Ascending aorta (tissue), 2 donors: ENCODE measurements at regions not wholly inside any gene's neighbourhood (a gene's known extent, or its start where the extent isn't known, plus 50 kb on each side); places are given as distances from the start of the nearest gene placed in this dataset.

Experiments
- DNase-seq, 2 donors: peaks; one replicate each; pipeline ENCODE4 v3.0.0-alpha.2; 2019; ENCODE audit warnings: low spot score in 2 of 2
- H3K27ac ChIP-seq, 2 donors: fragments of 200-600 bp; sonication (generic); one replicate each; pipeline ENCODE4 v1.5.1; 2016 to 2017; ENCODE audit warnings: mild to moderate bottlenecking in 1 of 2
- H3K27me3 ChIP-seq: fragments of 200-600 bp; sonication (generic); one replicate; pipeline ENCODE4 v1.5.1; 2017
- H3K36me3 ChIP-seq, 2 donors: fragments of 200-600 bp; sonication (generic); one replicate each; pipeline ENCODE4 v1.5.1; 2016
- H3K4me1 ChIP-seq, 2 donors: fragments of 200-600 bp; sonication (generic); one replicate each; pipeline ENCODE4 v1.5.1; 2016 to 2017; ENCODE audit warnings: mild to moderate bottlenecking in 1 of 2
- H3K4me3 ChIP-seq, 2 donors: fragments of 200-600 bp; sonication (generic); one replicate each; pipeline ENCODE4 v1.5.1; 2016 to 2017; ENCODE audit warnings: mild to moderate bottlenecking in 1 of 2
- H3K9me3 ChIP-seq, 2 donors: fragments of 200-600 bp; sonication (generic); one replicate each; pipeline ENCODE4 v1.5.1; 2016
- intact Hi-C: fragments of 100-400 bp; cut with DNase I; formaldehyde crosslinking; loops from one replicate; pipeline ENCODE4 v1.15.1; 2023
- TF ChIP-seq, protein P1 (sequence below), 3 experiments: fragments of 200-600 bp in 2 of 3; fragments of 450-650 bp in 1 of 3; sonication (generic) in 2 of 3; IDR thresholded peaks; one replicate each; pipeline ENCODE4 v1.5.1; 2016 to 2019; ENCODE audit warnings: antibody characterized with exemption in 3 of 3, mild to moderate bottlenecking in 1 of 3, moderate library complexity in 1 of 3

DNA sequence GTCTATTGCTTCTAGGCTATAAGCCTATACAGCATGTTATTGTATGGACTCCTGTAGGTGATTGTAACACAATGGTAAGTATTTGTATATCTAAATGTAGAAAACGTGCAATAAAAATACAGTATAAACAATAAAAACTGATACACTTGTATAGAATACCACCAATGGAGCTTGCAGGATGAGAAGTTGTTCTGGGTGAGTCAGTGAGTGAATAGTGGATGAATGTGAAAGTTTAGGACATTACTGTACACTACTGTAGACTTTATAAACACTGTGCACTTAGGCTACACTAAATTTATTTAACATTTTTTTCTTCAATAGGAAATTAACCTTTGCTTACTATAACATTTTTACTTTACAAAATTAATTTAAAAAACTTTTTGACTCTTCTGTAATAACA is 679.2 kb upstream of the ZNF804A start:
- no peaks in the 10 kb centered on the region for H3K27me3 ChIP-seq
- intact Hi-C loops = no loop called here
- H3K27ac ChIP-seq = no peak overlapping the region
- TF ChIP-seq, protein P1, sequence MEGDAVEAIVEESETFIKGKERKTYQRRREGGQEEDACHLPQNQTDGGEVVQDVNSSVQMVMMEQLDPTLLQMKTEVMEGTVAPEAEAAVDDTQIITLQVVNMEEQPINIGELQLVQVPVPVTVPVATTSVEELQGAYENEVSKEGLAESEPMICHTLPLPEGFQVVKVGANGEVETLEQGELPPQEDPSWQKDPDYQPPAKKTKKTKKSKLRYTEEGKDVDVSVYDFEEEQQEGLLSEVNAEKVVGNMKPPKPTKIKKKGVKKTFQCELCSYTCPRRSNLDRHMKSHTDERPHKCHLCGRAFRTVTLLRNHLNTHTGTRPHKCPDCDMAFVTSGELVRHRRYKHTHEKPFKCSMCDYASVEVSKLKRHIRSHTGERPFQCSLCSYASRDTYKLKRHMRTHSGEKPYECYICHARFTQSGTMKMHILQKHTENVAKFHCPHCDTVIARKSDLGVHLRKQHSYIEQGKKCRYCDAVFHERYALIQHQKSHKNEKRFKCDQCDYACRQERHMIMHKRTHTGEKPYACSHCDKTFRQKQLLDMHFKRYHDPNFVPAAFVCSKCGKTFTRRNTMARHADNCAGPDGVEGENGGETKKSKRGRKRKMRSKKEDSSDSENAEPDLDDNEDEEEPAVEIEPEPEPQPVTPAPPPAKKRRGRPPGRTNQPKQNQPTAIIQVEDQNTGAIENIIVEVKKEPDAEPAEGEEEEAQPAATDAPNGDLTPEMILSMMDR (IDR thresholded peaks at IDR 0.05) = no peak
- no peak for DNase-seq
- H3K36me3 ChIP-seq = no peaks in the 10 kb centered on the region
- no peaks in the 10 kb centered on the region for H3K4me1 ChIP-seq
- no peaks in the 10 kb centered on the region for H3K9me3 ChIP-seq
- H3K4me3 ChIP-seq = no peak overlapping the region

DNA sequence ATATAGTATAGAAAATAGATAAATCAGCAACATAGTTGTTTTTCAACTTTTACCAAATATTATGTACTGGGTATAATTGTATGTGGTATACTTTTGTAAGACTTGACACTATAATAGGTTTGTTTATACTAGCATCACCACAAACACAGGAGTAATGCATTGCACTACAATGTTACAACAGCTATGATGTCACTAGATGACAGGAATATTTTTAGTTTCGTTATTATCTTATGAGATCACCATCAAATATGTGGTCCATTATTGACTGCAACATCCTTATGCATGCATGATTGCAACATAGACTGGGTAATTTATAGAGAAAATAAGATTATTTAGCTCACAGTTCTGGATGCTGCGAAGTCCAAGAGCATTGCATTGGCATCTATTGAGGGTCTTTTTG is 678.4 kb upstream of the ZNF804A start:
- TF ChIP-seq, protein P1 (IDR thresholded peaks at IDR 0.05) = no peak
- intact Hi-C loops = no loop called here
- no peak for DNase-seq

DNA sequence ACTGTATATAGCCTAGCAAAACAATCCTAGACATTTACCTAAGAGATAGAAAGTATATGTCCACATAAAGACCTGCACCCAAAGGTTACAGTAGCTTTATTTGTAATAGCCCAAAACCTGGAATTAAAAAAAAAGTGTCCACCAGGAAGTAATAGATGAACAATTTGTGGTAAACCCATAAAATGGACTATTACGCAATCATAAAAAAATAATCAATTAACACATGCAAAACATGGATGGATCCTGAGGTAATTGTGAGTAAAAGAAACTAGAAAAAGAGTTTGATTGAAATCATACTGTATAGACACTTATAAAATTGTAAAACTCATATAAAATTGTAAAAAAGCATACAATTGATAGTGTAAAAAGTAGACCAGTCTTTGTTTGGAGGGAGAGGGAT is 673.0 kb upstream of the ZNF804A start:
- intact Hi-C loops = no loop called here
- Histone ChIP-seq H3K4me3 (no peak overlapping the region), H3K27me3 (no peaks in the 10 kb centered on the region), H3K4me1 (no peaks in the 10 kb centered on the region), H3K36me3 (no peaks in the 10 kb centered on the region), H3K27ac (no peak overlapping the region), H3K9me3 (no peaks in the 10 kb centered on the region)
- DNase-seq = no peak
- TF ChIP-seq, protein P1 (IDR thresholded peaks at IDR 0.05) = no peak

More for the DNA sequence above, 678.4 kb upstream of the ZNF804A start:
- Histone ChIP-seq H3K36me3 (no peaks in the 10 kb centered on the region), H3K27me3 (no peaks in the 10 kb centered on the region), H3K4me3 (no peak overlapping the region), H3K4me1 (no peaks in the 10 kb centered on the region), H3K27ac (no peak overlapping the region), H3K9me3 (no peaks in the 10 kb centered on the region)

DNA sequence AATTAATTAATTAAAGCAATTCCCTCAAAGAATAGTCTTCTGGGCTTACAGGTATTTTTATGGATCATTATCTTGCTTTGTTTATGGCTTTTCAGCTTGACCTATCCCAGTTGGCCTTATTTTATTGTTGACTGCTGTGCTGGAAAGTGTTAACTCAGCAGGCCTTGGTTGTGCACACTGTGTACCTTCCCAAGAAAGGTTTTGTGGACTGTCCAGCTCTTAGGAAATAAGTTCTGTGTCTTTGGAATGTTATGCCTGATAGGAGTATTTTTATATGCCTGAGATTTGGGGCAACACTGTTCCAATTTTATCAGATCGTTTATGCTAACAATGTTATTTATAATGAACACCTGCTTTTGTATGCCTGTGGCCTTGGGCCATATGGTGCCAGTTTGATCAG is 671.9 kb upstream of the ZNF804A start:
- TF ChIP-seq, protein P1 (IDR thresholded peaks at IDR 0.05) = no peak
- Histone ChIP-seq H3K9me3 (no peaks in the 10 kb centered on the region), H3K36me3 (no peaks in the 10 kb centered on the region), H3K4me1 (no peaks in the 10 kb centered on the region), H3K27ac (no peak overlapping the region), H3K4me3 (no peak overlapping the region), H3K27me3 (no peaks in the 10 kb centered on the region)
- intact Hi-C loops = no loop called here
- no peak for DNase-seq

DNA sequence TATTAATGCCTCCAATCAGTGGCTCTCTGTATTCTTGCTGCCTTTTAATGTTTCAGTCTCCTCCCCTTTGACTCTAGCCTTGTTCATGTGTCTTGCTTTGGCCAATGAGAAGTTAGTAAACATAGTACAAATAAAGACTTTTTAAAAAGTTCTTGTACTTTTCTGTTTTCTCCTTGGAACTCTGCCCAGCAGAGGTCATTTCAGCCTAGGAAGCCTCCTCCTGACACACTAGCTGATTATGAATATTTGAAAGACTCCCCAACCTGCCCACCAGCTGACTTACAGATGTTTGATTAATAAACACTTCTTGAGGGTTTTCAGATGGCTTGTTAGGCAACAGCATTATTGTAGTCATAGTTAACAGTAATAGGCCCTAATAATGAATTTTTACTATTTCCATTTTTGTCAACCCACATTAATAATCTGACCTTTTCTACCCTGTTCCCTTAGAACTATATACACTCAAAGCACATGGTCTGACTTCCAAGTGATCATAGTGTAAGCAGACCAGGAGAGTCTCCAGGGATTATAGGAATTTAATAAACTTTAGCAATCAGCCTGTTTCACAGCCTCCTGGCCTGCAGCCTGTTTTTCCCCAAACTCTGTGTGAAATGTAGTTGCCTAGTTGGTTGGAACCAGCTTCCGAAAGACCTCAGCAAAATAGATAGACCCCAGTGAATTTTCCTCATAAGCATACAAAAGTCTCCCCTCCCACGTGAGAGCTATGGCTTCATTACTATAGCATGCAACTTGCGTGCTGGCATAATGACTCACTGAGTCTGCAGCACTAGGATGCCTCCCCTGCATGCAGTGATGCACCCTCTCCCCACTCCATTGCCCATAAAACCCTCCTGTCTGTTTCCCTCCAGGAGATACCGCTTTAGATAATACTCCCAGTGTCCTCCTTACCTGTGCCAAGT is 670.7 kb upstream of the ZNF804A start:
- TF ChIP-seq, protein P1 (IDR thresholded peaks at IDR 0.05) = no peak
- Histone ChIP-seq H3K4me3 (no peak overlapping the region), H3K4me1 (no peaks in the 10 kb centered on the region), H3K27me3 (no peaks in the 10 kb centered on the region), H3K36me3 (no peaks in the 10 kb centered on the region), H3K9me3 (no peaks in the 10 kb centered on the region), H3K27ac (no peak overlapping the region)
- DNase-seq = no peak
- intact Hi-C loops = no loop called here
